Dermis microvascular lymphatic vessel endothelial cell (primary cell): ENCODE measurements at regions not wholly inside any gene's neighbourhood (a gene's known extent, or its start where the extent isn't known, plus 50 kb on each side); places are given as distances from the start of the nearest gene placed in this dataset.
A peak's percentile ranks its signal among the peaks of the same experiment; 100 is the strongest.

Experiments used
- DNase-seq, 2 donors: peaks; one replicate each; pipeline versions ENCODE4 v3.0.0 to v3.0.0-alpha.2; 2010; ENCODE audit warnings: low read depth in 2 of 2

DNA sequence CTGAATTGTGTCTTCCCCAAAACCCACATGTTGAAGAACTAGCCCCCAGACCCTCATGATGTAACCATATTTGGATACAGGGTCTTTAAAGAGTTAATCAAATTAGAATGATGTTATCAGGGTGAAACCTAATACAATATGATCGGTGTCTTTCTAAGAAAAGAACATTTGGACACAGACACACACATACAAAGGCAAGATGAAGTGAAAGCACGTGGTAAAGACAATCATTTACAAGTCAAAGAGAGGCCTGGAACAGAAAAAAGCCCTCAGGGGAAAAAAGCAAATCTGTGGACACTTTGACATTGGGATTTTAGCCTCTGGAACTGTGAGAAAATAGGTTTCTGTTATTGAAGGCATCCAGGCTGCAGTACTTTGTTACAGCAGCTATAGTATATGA lies 733.4 kb downstream of the JRKL start:
- no peak for DNase-seq

DNA sequence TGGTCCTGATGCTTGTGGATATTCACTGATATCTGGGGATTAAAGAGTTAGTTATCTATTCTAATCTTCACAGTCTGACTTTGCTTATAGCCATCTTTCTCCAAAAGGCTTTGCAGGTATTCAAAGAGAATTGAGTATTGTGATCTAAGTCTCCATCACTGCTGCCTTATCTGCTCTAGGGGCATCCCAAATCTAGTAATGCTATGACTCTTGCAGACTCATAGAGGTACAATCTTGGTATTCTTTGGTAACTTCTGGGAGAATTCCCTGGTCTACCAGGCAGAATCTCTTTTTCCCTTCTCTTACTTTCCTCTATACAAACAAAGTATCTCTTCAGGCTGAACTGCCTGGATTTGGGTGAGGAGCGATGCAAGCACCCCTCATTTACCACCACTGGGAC lies 746.3 kb downstream of the JRKL start:
- DNase-seq: no peak

DNA sequence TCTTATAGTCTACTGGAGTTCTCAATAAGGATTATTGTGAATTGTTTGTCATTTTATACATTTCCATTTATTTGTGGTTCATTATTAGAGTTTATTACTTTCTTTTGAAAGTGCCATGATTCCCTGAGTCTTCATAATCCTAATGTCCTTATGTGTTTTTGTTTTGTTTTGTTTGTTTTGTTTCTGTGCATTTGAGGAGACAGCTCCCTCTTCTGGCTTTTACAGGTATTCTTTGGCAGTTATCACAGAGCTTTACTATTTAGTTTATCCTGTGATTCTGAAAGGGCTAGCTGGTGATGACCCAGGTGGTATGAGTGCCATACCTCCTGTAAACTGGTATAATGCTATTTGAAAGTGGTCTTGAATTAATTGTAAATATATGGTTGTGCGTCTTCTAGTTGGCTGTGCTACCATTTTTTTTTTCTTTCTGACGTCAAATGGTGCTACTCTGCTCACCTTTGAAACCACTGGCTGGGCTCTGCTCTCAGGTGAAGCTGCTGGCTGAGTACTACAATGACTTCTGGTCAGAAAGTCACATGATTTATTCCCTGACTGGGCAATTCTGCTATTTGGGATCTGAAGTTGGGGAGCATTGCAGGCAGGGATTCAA lies 751.2 kb downstream of the JRKL start:
- peak in 1 of 2 donors; percentile 4 for DNase-seq

DNA sequence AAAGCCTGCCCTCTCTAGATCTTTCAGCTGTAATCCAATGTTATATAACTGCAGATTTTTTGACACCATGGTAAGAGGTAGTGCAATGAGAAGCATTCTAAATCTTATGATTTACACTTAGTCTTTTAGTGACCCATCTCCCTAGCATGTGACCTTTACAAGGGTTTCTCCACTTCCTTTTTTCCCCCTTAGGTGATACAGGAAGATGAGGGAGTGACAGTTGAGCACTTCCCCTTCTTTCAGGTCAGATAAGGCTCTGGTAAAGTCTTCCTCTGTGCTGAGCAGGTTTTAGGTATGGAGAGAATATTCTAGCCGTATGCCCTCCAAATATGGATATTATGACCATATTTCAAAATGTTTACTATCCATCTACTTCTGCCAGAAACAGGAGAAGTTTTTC lies 753.6 kb downstream of the JRKL start:
- DNase-seq: no peak

DNA sequence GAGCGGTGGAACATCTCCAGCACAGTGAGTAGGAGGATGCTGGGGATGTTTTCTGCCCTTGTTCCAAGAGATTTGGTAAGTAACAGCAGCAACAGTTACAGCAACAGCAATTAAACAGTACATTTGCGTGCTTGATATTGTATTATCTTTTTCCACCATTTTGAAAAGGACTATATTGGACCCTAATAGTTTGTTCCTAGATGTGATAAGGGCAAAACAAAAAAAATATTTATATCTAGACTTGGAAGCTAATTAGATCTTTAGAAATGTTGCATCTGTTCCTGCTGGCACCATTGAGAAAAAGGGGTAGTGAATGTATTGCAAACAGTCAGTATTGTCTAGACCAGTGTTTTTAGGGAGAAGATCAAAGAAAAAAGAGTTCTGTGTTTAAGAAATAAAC lies 759.9 kb downstream of the JRKL start:
- no peak for DNase-seq

DNA sequence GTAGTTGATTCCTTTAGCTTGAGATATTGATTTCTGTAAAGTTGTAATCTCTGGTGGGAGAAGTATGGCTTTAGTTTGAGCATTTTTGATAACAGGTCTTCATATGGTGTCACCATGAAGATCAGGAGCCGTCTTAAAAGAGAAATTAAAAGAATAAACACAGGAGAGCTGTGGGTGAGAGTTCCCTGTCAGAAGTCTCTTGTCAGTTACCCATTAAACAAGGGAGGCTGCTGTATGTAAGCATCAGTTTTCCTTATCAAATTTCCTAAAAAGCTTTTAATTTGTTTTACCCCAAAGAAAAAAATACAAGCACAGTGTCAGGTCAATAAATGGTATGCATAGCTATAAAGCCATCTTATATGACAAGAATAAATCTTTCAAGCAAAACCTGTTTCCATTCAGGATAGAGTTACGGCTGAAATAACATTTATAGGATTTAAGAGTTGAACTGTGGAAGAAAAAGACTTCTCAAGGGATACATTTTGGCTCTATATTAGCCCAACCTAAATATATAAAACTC lies 767.5 kb downstream of the JRKL start:
- no peak for DNase-seq

DNA sequence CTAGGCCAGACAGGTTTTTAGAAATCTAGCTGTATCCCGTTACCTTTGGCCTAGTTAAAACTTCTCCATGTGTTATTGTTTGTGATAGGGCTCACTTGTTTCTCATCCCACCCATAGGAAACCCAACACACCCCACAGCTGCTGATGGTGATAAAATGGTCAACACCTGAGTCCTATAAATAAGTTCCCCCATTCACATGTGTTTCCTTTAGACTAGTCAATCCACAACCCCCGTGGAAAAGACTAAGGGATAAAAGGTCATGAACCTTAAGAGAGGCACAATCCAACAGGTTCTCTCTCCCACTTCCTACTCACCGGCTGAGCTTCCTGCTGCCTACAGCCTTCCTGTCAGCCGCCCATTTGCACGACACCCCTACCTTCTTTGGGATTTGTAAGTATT lies 768.4 kb downstream of the JRKL start:
- no peak for DNase-seq

DNA sequence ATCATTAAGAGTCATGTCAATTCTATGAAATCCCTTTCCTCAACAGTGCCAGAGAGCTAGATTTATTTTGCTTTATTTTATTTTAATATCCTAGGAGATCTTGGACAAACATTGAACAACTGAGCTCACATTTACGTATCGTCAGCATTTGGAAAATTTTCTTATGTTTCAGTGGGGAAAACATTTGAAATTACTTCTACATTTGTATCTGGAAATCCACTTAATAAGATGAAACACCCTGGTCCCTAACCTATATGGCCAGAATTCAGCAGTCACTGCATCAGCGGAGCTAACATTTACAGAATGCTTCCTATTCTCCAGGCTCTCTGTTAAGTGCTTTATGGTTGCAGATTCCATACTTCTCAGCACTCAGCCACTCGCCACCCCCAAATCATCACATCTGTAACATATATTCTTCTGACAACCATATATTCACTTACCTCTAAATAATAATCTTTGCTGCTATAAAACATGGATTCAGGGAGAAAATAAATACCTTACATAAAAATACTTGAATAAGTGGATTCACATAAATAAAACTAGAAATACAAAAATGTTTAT lies 773.9 kb downstream of the JRKL start:
- no peak for DNase-seq

DNA sequence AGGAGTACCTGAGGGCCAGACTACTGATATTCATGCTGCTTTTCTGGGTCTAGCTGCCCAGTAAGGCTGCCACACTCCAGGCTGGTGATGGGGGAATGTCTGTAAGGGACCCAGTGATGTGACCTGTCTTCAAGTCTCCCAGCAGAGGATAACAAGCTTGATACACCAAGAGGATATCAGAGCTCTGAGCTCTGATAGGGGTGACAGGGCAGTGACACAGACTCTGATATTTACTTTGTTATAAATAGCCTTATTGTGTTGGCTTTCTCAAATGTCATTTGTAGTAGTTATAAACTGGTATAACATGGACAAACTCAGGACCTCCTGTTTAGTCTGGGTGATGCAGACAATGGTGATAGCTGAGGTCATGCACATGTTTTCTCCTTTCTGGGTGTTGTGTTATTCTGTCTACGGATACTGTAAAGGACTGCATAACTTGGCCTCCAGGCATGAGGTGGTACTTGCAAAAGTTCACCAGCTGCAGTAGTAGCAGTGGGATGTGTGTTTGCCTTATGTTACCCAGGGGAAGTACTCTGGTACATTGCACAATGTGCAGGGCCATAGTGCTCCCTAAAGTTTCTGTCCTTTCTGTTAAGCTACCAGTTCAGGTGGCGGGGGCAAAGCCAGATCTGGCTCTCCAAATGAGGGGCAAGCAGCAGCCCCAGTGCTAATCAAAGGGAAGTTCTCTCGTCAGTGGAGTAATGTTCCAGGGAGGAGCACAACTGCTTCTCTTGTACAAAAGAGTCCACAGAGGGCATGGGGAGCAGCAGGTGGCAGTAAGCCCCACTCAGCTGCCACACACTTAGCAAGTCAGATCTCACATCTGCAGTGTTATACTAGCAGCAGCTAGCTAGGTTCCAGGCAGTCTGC lies 812.2 kb downstream of the JRKL start:
- no peak for DNase-seq

DNA sequence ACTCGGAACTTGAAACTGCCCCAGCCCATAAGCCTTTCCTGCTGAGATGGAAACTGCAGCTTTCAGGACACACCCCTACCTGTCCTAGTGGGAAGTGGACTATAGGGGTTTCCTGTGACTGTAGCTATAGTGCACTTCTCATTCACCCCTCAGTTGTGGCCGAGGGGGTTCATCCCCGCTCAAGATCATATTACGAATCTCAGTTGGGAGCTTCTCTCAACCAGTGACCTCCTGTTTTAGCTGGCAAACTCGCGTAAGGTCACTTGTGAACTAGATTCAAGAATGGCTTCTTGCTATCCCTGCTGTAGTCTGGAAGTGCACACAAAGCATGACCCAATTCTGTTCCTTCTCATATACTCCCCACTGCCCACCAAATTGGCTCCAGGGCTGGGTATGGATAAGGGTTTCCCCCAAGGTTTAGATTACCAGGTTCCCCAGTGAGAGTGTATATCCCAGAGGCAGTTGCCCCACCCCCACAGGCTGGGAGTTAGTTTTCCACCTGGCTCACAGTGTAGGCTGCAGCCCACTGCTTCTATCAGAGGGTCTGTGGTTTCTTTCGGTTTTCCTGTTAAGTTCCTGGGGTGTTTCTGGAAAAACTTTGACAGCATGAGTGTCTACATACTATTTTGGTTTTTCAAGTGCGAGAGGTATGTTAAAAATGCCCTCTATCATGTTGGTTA lies 812.9 kb downstream of the JRKL start:
- DNase-seq: no peak

DNA sequence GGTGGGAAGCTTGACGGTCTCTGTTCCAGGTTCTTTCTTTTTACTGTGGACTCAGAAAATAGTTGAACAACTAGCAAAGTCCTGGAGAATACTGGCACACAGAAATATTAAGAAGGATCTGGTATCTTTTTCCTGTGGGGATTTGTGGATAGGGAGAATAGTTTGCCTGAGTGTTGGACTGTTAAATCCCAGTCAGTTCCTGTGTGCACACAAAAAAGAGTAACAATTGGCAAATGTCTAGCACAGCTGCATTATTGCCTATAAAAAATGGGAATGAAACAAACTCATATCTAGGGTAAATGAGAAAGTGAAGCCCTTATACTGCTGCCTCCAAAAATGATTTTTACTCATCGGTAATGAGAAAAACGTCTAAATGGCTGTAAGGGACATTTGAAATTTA lies 828.2 kb downstream of the JRKL start:
- DNase-seq: no peak

DNA sequence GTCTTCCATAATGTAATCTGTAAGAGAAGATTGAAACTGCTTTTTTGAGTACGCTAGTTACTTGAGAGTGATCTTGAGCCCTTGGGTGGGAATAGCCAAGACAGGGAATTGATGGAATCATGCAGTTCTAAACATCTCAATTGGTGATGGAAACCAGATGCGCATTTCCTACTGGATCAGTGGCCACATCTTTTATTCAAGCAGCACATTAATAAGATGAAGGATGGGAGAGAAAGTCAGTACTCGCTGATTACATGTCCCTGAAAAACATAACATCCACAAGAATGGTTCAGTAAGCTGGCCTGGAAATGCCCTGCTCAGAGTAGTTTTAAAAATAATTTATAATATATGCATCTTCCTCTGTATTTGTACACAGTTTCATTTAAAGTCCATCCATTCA lies 833.8 kb downstream of the JRKL start:
- DNase-seq: no peak

DNA sequence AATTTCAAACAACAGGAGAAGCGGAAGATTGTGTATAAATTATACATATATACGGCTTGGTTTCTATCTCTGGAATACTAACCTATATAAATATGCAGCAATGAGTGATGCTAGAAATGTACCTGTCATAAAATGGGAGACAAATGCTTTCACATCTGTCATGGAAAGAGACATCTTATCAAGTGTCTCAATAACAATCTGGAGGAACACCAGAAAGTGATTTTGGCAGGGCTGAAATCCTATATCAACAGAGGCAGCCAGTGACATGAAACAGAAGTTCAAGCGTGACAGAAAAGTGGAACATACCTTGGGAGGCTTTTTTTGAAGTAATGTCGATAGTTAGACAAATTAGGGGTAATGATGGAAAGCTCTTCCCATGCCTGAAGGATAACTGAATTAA lies 834.6 kb downstream of the JRKL start:
- DNase-seq: no peak

DNA sequence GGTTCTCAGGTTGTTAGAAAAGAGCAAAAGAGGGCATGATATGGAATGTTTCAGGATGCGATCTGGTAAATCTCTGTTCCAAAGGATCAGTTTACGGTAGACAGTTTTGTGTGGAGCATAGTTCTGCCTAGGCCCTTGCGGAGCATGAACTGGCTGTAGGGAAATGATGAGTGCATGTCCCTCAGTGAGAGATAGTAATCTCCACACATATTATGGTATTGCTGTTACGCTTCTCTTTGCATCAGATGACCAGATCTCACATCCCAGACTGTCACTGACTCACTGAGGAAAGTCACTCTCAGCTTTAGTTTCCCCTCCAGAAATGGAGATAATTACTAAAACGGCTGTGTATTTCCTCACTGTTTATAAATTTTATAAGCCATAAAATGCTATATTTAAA lies 836.0 kb downstream of the JRKL start:
- DNase-seq: no peak

DNA sequence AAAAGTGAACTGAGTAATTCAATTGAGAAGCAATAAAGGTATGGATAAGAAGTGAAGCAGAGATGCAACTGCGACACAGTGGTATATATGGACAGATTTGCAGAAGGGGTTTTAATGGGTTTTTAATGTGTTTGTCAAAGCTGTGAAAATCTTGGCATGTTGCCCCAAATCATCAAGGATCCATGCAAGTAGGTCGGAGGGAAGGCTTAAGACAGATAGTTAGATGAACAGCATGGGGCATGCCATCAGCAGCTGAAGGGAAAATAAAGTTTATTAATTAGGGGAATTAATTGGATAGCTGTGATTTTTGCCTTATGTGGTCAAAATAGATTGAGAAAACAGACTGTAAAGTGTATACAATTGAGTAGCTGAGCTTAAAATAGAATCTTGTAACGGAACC lies 840.1 kb downstream of the JRKL start:
- no peak for DNase-seq

DNA sequence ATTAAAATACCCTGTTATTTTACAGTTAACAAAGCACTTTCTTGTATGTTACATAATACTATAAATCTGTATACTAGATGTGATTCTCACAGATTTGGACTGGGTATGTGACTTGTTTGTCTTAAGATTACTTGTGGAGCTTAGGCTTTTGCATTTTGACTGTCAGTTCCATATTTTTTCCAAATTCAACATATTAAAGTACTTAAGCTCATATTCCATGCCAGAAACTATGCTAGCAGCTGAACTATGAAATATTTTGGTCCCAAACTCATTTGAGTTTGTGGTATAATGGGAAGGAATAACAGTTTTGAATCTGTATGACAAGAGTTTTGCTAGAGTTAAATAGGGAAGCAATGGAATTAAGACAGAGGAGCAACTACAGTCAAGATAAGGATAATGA lies 841.4 kb downstream of the JRKL start:
- no peak for DNase-seq

DNA sequence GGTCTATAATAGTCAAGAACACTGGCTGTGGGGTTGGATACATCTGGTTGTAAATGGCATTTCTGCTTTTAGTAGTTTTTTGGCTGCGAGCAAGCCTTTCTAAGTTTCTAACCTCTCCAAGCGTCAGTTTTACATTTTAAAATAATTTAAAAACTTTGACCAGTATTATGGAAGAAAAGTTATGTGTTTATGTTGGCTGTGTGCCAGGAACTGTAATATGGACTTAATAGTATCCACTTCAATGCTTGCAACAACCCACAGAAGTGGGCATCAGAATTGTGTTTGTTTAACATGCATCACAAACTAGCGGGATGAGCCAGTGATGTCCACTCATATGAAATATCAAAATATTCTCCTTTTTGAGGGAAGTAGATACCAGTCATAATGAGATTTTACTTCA lies 844.2 kb downstream of the JRKL start:
- DNase-seq: no peak

DNA sequence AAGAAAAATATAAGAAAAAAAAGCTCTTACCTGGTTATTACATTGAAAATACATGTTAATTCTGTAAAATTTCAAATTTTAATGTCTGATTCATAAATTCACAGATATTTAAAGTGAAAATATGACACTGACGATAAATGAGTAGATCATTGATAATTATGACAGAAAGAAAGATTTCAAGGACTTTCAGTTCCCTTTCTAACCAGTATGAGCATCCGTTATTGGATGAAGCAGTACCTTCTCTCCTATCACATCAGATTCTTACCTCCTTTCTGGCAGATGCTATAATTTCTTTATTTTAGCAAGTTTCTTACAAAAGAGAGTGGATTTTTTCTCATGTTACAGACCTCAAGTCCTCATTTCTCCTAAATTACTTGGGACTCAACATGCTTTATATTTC lies 847.3 kb downstream of the JRKL start:
- no peak for DNase-seq

DNA sequence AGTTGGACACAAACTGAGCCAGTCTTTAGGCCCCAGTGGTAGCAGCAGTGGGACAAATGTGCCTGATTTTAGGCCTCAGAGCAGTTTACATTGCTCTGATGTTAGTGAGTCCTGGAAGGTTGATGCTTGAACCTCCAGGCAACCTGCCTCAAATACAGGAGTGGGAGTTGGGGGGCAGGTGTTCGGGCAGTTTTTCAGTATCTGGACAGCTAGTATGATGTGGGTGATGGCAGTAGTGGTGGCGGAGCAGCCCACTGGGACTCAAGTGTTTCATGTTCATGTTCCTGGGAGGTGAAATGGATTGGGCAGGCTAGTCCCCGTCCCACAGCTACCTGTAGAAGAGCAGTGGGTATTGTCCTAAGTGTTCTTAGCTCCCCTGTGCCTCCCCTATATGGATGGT lies 857.8 kb downstream of the JRKL start:
- DNase-seq: no peak

DNA sequence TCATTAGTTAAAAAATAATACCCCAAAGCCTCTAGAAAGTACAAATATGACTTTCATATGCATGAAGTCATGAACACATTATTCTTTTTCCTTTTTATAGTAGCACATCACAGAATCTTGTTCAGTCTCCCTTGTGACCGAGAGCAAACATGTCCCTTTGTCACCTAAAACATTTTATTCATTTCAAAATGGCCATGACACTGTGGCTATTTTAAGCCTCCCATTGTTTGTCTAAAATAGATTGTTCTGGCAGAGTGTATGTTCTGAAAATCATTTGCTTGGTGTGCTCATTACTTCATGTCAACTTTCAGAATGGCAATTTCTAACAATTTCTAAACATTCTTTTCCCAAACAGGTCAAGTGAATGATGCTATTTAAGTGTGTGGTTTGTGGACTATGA lies 865.0 kb downstream of the JRKL start:
- DNase-seq: no peak

DNA sequence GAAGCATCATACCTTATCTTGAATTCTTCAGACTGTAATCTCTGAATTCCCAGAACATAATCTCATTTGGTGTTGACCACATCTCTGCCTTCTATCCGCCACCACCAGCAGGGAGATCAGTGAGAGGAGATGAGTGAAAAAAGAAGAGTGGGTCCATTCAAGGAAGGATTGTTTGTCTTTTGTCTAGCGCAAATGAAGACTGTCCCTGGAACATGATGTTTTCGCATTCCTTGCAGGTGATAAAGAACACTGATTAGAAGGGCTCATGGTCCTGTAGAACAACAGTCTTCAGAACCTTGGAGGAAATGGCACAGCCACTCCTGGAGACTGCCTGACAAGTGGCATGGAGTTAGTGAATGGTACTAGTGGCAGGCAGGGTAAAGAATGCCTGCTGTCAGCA lies 869.6 kb downstream of the JRKL start:
- DNase-seq: no peak

DNA sequence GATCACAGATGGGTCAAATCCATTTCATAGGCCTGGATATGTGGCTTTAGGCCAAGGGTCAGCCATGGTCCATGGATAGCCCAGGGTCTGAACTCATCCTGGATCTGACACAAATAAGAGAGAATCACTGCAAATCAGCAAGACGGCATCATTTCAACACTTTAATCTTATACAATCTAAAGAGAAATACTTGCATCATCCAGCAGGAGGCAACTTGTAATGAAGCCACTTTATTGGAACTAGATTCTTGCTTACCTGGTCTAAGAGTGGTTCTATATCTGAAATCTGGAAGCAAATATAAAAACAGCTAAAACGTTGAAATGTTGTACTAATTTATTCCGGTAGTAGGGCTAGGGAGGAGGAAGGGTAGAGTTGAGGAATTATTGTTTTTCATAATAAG lies 870.1 kb downstream of the JRKL start:
- no peak for DNase-seq
